Cerebellar cortex (tissue), 1 donor: ENCODE measurements at regions not wholly inside any gene's neighbourhood (a gene's known extent, or its start where the extent isn't known, plus 50 kb on each side); places are given as distances from the start of the nearest gene placed in this dataset.

Experiments
- DNase-seq: peaks from one replicate; pipeline ENCODE4 v3.0.0-alpha.2; 2015; ENCODE audit warnings: low spot score

- no peak for DNase-seq
Observed at GRCh38 chr3:76900596-76900995, 139.3 kb upstream of the ROBO2 start.

GRCh38 chr3:76908156-76908555 lies 131.7 kb upstream of the ROBO2 start:
- DNase-seq: no peak

DNA sequence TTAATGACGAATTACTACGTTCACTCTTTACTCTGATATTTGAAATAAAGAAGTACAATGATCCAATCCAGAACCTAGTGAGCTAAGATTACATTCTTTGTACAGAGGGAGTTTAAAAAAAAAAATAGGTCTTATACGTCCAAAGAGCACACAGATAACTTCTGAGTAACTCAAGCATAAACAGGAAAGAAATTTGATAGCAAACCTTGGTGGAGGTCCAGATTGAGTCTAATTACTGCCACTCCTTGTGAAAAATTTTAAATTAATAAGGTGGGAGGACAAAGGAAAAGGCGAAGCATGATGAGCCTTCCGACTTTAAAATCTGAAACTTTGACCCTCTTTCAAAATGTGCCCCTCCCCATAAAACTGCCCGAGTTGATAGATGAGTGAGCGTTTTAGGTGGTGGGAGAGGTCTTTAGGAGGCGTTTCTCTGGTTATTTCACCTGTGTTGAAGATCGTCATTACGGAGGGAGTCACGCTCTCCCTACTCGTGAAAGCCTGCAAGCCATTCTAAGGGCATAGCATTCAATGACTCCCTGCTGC lies 127.0 kb upstream of the ROBO2 start:
- DNase-seq: no peak

- no peak for DNase-seq
Observed at GRCh38 chr3:76917436-76917835, 122.5 kb upstream of the ROBO2 start.

DNA sequence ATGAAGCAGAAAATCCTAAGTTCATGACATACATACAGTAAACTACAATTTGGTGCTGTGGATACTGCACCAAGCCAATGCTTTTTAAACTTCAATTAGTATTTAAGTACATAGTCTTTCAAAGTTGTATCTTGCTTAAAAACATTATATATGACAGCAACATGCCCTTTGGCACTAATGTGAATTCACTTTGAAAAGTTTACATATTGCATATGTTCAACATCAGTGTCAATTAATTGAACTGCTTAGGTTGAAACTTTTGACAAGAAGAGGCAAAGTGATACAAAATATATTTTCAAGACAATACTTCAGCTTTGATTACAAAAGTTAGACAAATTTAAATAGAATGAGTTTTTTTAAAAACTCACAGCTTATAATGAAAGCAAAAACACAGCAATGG lies 119.4 kb upstream of the ROBO2 start:
- no peak for DNase-seq

DNA sequence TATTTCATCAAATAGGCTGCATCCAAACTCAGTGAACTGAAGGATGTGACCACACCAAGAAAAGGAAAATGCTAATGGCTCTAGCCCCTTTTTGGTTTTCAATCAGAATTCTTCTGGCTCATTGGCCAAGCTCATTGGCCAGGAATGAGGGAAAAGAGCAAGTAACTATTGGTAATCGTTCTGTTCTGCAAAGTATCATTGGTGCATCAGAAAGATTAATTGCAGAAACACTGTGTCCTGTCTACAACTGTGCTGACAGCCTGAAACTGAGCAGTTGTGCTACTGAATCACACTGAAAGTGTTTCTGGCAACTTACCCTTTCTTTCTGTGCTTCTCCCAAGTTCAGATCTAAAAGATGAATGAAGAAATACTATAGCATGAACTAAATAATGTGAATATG lies 116.4 kb upstream of the ROBO2 start:
- DNase-seq: no peak

DNA sequence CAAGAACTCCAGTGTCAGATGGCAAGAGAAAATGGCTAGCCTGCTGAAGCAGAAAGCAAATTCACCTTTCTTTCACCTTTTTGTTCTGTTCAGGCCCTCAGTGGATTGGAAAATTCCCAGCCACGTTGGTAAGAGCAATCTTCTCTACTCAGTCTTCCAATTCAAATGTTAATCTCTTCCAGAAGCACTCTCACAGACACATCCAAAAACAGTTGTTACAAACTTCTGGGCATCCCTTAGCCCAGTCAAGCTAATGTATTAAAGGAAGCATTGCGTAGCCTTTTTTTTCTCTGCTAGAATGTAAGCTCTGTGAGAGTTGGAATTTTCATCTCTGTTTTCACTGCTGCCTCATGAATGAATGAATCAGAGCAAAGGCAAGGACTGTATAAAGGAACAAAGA lies 109.2 kb upstream of the ROBO2 start:
- no peak for DNase-seq

GRCh38 chr3:76933245-76933644 lies 106.7 kb upstream of the ROBO2 start:
- DNase-seq: no peak

DNA sequence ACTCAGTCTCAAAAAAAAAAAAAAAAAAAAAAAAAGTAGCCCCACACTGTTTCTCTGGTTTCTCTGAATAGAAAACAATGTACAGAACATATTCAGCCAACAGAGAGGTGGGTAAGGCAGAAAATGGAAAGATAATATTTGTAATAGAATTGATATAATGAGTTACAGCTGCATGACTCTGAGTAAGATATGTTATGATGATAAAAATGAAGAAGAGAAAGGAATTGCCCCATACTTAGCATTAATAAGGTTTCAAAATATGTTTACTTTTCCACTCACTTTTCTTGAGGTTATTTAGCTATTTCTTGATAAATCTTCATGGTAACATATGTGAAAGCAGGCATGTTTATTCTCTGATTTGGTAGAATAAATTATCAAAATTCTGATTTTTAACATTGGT lies 100.9 kb upstream of the ROBO2 start:
- no peak for DNase-seq

- no peak for DNase-seq
Observed at GRCh38 chr3:76940181-76940770, 99.6 kb upstream of the ROBO2 start.

DNA sequence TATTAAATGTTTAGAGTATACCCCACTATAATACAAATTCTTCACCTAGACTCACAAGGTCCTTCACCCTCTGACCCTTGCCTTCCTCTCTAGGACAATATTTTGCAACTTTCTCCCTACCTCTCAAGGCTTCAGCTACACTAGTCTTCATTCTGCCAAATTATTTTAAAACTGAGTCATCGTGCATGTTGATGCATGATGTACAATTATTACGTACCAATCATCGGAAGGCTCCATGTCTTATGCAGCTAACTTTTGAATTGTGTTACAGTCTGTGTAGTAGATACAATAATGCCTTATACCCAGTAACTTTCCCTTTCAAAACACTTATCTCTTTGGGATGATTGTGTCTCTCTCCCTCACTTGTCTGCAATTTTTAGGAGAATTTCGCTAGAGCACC lies 98.5 kb upstream of the ROBO2 start:
- no peak for DNase-seq

DNA sequence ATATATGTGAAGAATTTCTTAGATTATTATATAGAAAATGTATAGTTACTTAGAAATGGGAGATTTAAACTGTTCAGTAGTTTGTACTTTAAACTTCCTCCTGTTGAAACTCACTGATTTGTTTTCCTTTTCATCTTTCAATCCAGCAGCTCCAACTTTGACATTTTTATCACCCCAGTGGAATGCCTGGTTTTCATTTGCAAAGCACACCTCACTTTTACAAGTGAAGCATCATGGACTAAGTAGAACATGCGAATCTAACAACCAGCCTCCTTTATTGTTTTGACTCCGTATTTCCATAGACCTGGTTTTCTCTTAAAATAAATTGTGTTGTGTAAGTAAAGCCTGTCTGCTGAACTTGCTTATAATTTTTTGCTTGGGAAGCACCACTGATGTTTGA lies 97.8 kb upstream of the ROBO2 start:
- DNase-seq: no peak

GRCh38 chr3:76943058-76943457 lies 96.8 kb upstream of the ROBO2 start:
- no peak for DNase-seq

GRCh38 chr3:76943671-76944070 lies 96.2 kb upstream of the ROBO2 start:
- no peak for DNase-seq

- no peak for DNase-seq
Observed at GRCh38 chr3:76949033-76949432, 90.9 kb upstream of the ROBO2 start.

DNA sequence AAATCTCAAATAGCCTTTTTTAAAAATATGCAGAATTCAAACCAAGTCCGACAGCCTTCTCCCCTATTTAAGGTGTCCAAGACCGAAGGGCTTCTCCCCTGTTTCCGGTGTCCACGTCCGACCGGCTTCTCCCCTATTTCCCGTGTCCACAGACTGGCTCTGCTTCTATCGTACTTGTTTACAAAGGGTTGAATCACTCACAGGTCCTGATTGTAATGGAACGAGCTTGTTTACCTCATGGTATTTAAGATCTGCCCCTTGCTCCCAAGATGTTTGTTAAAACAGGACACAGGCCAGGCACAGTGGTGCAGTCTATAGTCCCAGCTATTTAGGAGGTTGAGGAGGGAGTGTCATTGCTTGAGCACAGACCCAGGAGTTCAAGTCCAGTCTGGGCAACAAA lies 90.4 kb upstream of the ROBO2 start:
- no peak for DNase-seq

- DNase-seq: no peak
Observed at GRCh38 chr3:76950590-76950989, 89.3 kb upstream of the ROBO2 start.

DNA sequence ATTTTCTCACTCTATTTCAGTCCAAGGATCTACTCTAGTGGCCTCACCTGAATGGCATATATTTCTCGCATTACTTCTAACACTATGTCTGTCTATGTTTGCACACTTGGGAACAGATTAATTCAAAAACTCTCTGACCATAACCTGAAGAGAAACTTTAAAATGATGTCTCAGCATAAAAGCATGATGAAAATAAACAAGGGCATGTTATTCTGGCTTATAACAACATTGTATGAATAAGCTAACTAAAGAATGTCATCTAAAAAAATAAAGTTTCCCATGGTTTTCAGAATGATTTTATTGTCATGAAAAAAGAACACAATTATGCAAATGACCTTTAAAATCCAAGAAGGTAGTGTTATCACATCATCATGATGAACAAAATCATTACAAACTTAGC lies 85.5 kb upstream of the ROBO2 start:
- DNase-seq: no peak

DNA sequence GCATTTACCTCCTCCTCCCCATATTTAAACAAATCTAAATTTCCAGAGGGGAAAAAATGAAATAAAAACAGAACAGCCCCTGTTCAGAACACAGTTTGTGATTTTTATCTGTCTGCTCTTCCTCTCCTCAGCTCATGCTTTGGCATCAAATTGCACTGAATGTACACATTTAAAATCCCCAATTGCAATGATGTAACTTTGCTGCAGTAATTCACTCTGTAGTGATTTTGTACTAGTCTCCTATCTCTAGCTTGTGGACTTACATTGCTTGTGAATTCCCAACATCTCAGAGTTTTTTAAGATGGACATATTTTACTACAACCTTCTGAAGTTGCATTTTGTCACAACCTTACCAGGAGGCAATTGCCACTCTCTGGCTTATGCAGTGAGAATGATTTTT lies 81.6 kb upstream of the ROBO2 start:
- DNase-seq: no peak

DNA sequence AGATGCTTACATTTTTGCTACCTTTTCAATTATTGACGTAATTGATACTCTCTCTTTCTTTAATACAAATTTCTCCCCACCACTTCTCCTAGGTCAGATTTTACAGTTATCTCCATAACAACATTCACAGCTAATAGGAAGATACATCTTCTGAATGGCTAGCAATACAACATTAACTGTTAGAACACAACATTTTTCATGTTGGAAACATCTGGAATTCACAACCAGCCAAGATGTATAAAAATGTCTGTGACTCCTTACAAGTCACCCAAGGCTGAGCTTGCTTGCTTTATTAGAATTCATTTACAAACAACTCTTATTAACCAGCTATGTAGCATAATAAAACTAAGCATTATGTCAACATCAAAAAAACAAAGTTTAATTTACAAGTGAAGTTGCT lies 81.0 kb upstream of the ROBO2 start:
- no peak for DNase-seq

GRCh38 chr3:76961284-76961683 lies 78.6 kb upstream of the ROBO2 start:
- no peak for DNase-seq

GRCh38 chr3:76965122-76965725 lies 74.7 kb upstream of the ROBO2 start:
- no peak for DNase-seq

DNA sequence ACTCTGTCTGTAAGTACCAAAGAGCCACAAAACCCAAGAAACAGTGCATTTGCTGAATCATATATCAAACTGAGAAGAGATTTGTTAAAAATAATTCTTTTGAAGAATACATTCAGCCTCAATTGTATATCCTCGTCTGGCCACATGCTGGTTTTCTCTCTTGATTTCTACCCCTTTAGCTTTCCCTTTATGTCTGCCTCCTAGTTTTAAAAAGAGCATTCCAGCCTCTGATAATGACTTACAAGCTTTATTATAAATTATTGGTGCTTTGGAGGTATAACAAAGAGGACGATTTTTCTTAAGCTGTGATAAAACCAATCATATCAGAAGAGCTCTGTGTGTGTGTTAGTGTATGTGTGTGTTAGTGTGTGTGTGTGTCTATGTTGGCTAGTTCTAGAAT lies 70.4 kb upstream of the ROBO2 start:
- no peak for DNase-seq

DNA sequence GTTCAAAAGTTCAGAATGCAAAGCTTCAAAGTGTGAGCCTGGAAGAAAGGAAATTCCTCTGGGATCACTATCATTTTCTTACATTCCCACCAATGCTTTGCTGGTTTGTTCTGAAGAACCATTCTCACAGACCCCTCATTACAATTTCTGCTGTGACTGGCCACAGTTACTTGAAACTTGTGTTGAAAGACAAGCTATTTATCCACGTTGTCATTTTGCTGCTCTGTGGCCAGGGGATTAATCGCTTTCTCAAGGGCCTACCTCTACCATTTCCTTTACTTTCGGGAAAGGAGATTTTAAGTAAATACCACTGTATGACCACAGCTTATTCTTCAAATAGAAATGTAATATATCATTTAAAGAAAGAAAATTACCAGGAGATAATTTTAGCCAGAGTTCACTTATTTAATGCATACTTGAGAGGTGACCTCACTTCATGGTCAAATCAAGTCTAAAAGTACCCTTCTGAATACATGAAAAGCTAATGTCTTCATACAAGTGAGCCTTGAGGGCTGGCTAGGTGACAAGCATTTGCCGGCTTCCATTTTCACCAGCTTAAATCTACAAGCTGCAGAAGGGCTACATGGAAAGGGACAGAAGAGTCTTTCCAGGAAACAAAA lies 69.8 kb upstream of the ROBO2 start:
- DNase-seq: no peak
